ENCODE measurements at regions not wholly inside any gene's neighbourhood (a gene's known extent, or its start where the extent isn't known, plus 50 kb on each side); places are given as distances from the start of the nearest gene placed in this dataset.
"Not testable (repeated sequence)": the region's sequence is repeated elsewhere in the genome, so short reads cannot be mapped to it uniquely, and the experiment has no call there.

- BruUV-seq (replicated peaks); H2BK5ac ChIP-seq (ENCODE audit: low read depth, low read length, poor library complexity, severe bottlenecking); CTCF ChIA-PET; H3K23ac ChIP-seq (ENCODE audit: low read depth, low read length); H3K36me3 ChIP-seq (ENCODE audit: control insufficient read depth, insufficient read depth, low read length); H4K5ac ChIP-seq (ENCODE audit: low read depth, low read length); H4K20me1 ChIP-seq (ENCODE audit: insufficient read depth, low read length); H3K9ac ChIP-seq (ENCODE audit: low read depth, low read length); H3K4me3 ChIP-seq (ENCODE audit: insufficient read depth, low read depth, low read length); dilution Hi-C loops (cut with HindIII; ENCODE audit: low sequenced_read_pairs, unreplicated experiment); H3K27ac ChIP-seq (ENCODE audit: insufficient read depth, low read length); H3K4me2 ChIP-seq (ENCODE audit: low read depth, low read length); H2BK120ac ChIP-seq (ENCODE audit: low read depth, low read length); H2BK15ac ChIP-seq (ENCODE audit: low read depth, low read length); H3K27me3 ChIP-seq (ENCODE audit: control insufficient read depth, insufficient read depth, low read length); H3K79me1 ChIP-seq (ENCODE audit: low read depth in 1 of 2, low read length in 2 of 2); H2BK20ac ChIP-seq (ENCODE audit: low read depth, low read length); POLR2A ChIA-PET (ENCODE audit: unreplicated experiment); DNase-seq; intact Hi-C loops (cut with micrococcal nuclease); H2AK9ac ChIP-seq (replicated peaks; ENCODE audit: low read depth, low read length, poor library complexity); H3K56ac ChIP-seq (ENCODE audit: extremely low read depth, insufficient read depth, low read length); H3K4ac ChIP-seq (ENCODE audit: low read depth, low read length); H3K18ac ChIP-seq (ENCODE audit: low read depth, low read length); H2AFZ ChIP-seq (replicated peaks; ENCODE audit: low read length, poor library complexity); H4K91ac ChIP-seq (ENCODE audit: insufficient read depth, low read depth, low read length); H3K9me1 ChIP-seq (ENCODE audit: insufficient read depth, low read length); in situ Hi-C loops (cut with MboI; ENCODE audit: low sequenced_read_pairs); H4K8ac ChIP-seq (ENCODE audit: low read depth in 2 of 2, low read length in 2 of 2); H3K4me1 ChIP-seq (ENCODE audit: control insufficient read depth, insufficient read depth, low read length); H2AK5ac ChIP-seq (ENCODE audit: low read depth, low read length); H3K9me3 ChIP-seq (ENCODE audit: control insufficient read depth, insufficient read depth, low read length); H3K14ac ChIP-seq (replicated peaks; ENCODE audit: low read depth, low read length): not testable (repeated sequence)
- peak; percentile 67 for ATAC-seq (ENCODE audit: low read depth)
Measured at GRCh38 chr1:146310579-146310978, 81.8 kb upstream of the NOTCH2NLA start.

GRCh38 chr1:146309427-146309826, 80.6 kb upstream of the NOTCH2NLA start:
- H2BK20ac ChIP-seq (ENCODE audit: low read depth, low read length); H2AK9ac ChIP-seq (replicated peaks; ENCODE audit: low read depth, low read length, poor library complexity); intact Hi-C loops (cut with micrococcal nuclease); H3K9me3 ChIP-seq (ENCODE audit: control insufficient read depth, insufficient read depth, low read length); H3K4me1 ChIP-seq (ENCODE audit: control insufficient read depth, insufficient read depth, low read length); H2BK5ac ChIP-seq (ENCODE audit: low read depth, low read length, poor library complexity, severe bottlenecking); H3K9me1 ChIP-seq (ENCODE audit: insufficient read depth, low read length); H3K4ac ChIP-seq (ENCODE audit: low read depth, low read length); H4K5ac ChIP-seq (ENCODE audit: low read depth, low read length); H3K18ac ChIP-seq (ENCODE audit: low read depth, low read length); H4K20me1 ChIP-seq (ENCODE audit: insufficient read depth, low read length); H3K56ac ChIP-seq (ENCODE audit: extremely low read depth, insufficient read depth, low read length); in situ Hi-C loops (cut with MboI; ENCODE audit: low sequenced_read_pairs); H3K23ac ChIP-seq (ENCODE audit: low read depth, low read length); BruUV-seq (replicated peaks); H3K27me3 ChIP-seq (ENCODE audit: control insufficient read depth, insufficient read depth, low read length); H3K4me3 ChIP-seq (ENCODE audit: insufficient read depth, low read depth, low read length); H2BK120ac ChIP-seq (ENCODE audit: low read depth, low read length); H3K79me1 ChIP-seq (ENCODE audit: low read depth in 1 of 2, low read length in 2 of 2); H4K91ac ChIP-seq (ENCODE audit: insufficient read depth, low read depth, low read length); H3K14ac ChIP-seq (replicated peaks; ENCODE audit: low read depth, low read length); H2AFZ ChIP-seq (replicated peaks; ENCODE audit: low read length, poor library complexity); dilution Hi-C loops (cut with HindIII; ENCODE audit: low sequenced_read_pairs, unreplicated experiment); H3K36me3 ChIP-seq (ENCODE audit: control insufficient read depth, insufficient read depth, low read length); H4K8ac ChIP-seq (ENCODE audit: low read depth in 2 of 2, low read length in 2 of 2); DNase-seq; POLR2A ChIA-PET (ENCODE audit: unreplicated experiment); H3K27ac ChIP-seq (ENCODE audit: insufficient read depth, low read length); H2BK15ac ChIP-seq (ENCODE audit: low read depth, low read length); H3K9ac ChIP-seq (ENCODE audit: low read depth, low read length); H3K4me2 ChIP-seq (ENCODE audit: low read depth, low read length); H2AK5ac ChIP-seq (ENCODE audit: low read depth, low read length); CTCF ChIA-PET: not testable (repeated sequence)
- peak; percentile 22 for ATAC-seq (ENCODE audit: low read depth)
- WGBS, 2 experiments (ENCODE audit: extremely low coverage in 2 of 2, insufficient read length in 1 of 2) = no CpG with 5 or more reads among the region's 1 CpG
